A673 (cell line): ENCODE measurements at regions not wholly inside any gene's neighbourhood (a gene's known extent, or its start where the extent isn't known, plus 50 kb on each side); places are given as distances from the start of the nearest gene placed in this dataset.

Experiments
- BruUV-seq: library from RNA; stranded (reverse); fragments of 400-500 nt; replicated peaks from 2 replicates; lab custom pipeline; 2021; lab: Mats Ljungman, UMichigan
- CTCF ChIA-PET: fragments of 300-600 bp; sonication (Branson Sonifier 250); formaldehyde crosslinking; loops from one replicate; lab custom pipeline; 2022; ENCODE audit warnings: antibody characterized with exemption; lab: Charles Lee
- POLR2A ChIA-PET: fragments of 300-600 bp; sonication (Branson Sonifier 250); formaldehyde crosslinking; loops from one replicate; lab custom pipeline; 2022; ENCODE audit warnings: antibody characterized with exemption; ENCODE audit not compliant: low non-redundant PET; lab: Charles Lee
- DNase-seq: peaks from one replicate; pipeline ENCODE4 v3.0.0-alpha.2; 2015; ENCODE audit warnings: low spot score
- H3K27ac ChIP-seq: fragments of 200-600 bp; sonication (generic); 2 replicates; pipeline ENCODE4 v1.5.1; 2016; ENCODE audit warnings: mixed run types, low read depth, mild to moderate bottlenecking, mixed read lengths, antibody characterized with exemption, low read length; ENCODE audit not compliant: poor library complexity, severe bottlenecking
- H3K27me3 ChIP-seq: fragments of 200-600 bp; sonication (generic); replicated peaks from 2 replicates; pipeline ENCODE4 v1.6.1; 2017; ENCODE audit warnings: mixed run types, low read depth, mild to moderate bottlenecking, mixed read lengths, antibody characterized with exemption, low read length; ENCODE audit not compliant: insufficient read depth, poor library complexity
- H3K36me3 ChIP-seq: fragments of 200-600 bp; sonication (generic); 2 replicates; pipeline ENCODE4 v1.6.1; 2016; ENCODE audit warnings: mixed run types, mild to moderate bottlenecking, mixed read lengths, antibody characterized with exemption, low read length; ENCODE audit not compliant: insufficient read depth, poor library complexity, severe bottlenecking
- H3K4me1 ChIP-seq: fragments of 200-600 bp; sonication (generic); 2 replicates; pipeline ENCODE4 v1.6.1; 2017; ENCODE audit warnings: mixed run types, mild to moderate bottlenecking, mixed read lengths, antibody characterized with exemption, low read length; ENCODE audit not compliant: insufficient read depth, poor library complexity, severe bottlenecking
- H3K4me3 ChIP-seq: fragments of 200-600 bp; sonication (generic); 2 replicates; pipeline ENCODE4 v1.5.1; 2016; ENCODE audit warnings: low read depth, mixed run types, mild to moderate bottlenecking, mixed read lengths, low read length; ENCODE audit not compliant: poor library complexity, severe bottlenecking
- H3K9me3 ChIP-seq: fragments of 200-600 bp; sonication (generic); 2 replicates; pipeline ENCODE4 v1.6.1; 2016; ENCODE audit warnings: mixed run types, low read depth, mild to moderate bottlenecking, mixed read lengths, antibody characterized with exemption, low read length; ENCODE audit not compliant: poor library complexity, severe bottlenecking
- EZH2 ChIP-seq: fragments of 200-600 bp; sonication (generic); IDR thresholded peaks from 2 replicates; pipeline ENCODE4 v1.6.1; 2017; ENCODE audit warnings: borderline replicate concordance, low read depth, mild to moderate bottlenecking, mixed read lengths, antibody characterized with exemption, low read length; ENCODE audit not compliant: poor library complexity, severe bottlenecking
- intact Hi-C: fragments of 100-400 bp; cut with micrococcal nuclease; formaldehyde crosslinking; loops from one replicate; pipeline ENCODE4 v1.10.0; 2022; ENCODE audit not compliant: unreplicated experiment
- TF ChIP-seq, protein P1 (sequence below): fragments of 300-800, 200-600 bp; sonication (generic); conservative IDR thresholded peaks from 2 replicates; pipeline ENCODE4 v1.5.1; 2017; ENCODE audit warnings: low read depth, mild to moderate bottlenecking, antibody characterized with exemption, low read length, moderate library complexity, mixed read lengths

GRCh38 chr7:79854621-79855020 lies 280.0 kb upstream of the GNAI1 start:
- no peaks in the 10 kb centered on the region for H3K36me3 ChIP-seq
- peaks cover 7% of the 10 kb centered on the region for H3K27me3 ChIP-seq
- TF ChIP-seq EZH2 = no peak
- TF ChIP-seq, protein P1, sequence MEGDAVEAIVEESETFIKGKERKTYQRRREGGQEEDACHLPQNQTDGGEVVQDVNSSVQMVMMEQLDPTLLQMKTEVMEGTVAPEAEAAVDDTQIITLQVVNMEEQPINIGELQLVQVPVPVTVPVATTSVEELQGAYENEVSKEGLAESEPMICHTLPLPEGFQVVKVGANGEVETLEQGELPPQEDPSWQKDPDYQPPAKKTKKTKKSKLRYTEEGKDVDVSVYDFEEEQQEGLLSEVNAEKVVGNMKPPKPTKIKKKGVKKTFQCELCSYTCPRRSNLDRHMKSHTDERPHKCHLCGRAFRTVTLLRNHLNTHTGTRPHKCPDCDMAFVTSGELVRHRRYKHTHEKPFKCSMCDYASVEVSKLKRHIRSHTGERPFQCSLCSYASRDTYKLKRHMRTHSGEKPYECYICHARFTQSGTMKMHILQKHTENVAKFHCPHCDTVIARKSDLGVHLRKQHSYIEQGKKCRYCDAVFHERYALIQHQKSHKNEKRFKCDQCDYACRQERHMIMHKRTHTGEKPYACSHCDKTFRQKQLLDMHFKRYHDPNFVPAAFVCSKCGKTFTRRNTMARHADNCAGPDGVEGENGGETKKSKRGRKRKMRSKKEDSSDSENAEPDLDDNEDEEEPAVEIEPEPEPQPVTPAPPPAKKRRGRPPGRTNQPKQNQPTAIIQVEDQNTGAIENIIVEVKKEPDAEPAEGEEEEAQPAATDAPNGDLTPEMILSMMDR = no peak
- intact Hi-C loops = no loop called here
- DNase-seq = no peak
- ChIA-PET CTCF (no interaction called here), POLR2A (no interaction called here)
- no peak overlapping the region for H3K27ac ChIP-seq
- no peak overlapping the region for H3K4me3 ChIP-seq
- no peaks in the 10 kb centered on the region for H3K4me1 ChIP-seq
- no peaks in the 10 kb centered on the region for H3K9me3 ChIP-seq
- no TSS peak for BruUV-seq

DNA sequence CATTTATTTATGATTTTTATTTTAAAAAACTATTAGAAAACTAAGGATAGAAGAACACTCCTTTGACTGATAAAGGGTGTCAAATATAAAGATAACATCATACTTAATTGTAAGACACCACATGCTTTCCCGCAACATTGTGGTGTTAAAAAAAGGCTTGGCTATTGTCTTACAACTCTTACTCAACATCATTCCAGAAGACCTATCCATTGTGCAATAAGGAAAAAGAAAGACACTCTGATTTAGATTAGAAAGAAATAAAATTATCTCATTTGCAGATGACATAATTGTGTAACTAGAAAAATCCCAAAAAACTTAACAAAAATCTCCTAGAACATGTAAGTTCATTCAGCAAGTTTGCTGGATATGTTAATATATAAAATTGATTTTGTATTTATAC lies 296.7 kb upstream of the GNAI1 start:
- BruUV-seq = no TSS peak
- Histone ChIP-seq H3K4me3 (no peak overlapping the region), H3K36me3 (no peaks in the 10 kb centered on the region), H3K27me3 (peaks cover 28% of the 10 kb centered on the region), H3K4me1 (no peaks in the 10 kb centered on the region), H3K9me3 (no peaks in the 10 kb centered on the region), H3K27ac (no peak overlapping the region)
- no peak for TF ChIP-seq EZH2
- TF ChIP-seq, protein P1 = no peak
- DNase-seq = no peak
- POLR2A ChIA-PET = no interaction called here
- intact Hi-C loops = no loop called here
- CTCF ChIA-PET = no interaction called here

GRCh38 chr7:79833616-79834015 lies 301.0 kb upstream of the GNAI1 start:
- no peak for TF ChIP-seq EZH2
- TF ChIP-seq, protein P1 = no peak
- peaks cover 30% of the 10 kb centered on the region for H3K27me3 ChIP-seq
- no TSS peak for BruUV-seq
- intact Hi-C loops = no loop called here
- H3K9me3 ChIP-seq = no peaks in the 10 kb centered on the region
- no peaks in the 10 kb centered on the region for H3K4me1 ChIP-seq
- no peak overlapping the region for H3K27ac ChIP-seq
- no peak overlapping the region for H3K4me3 ChIP-seq
- CTCF ChIA-PET = no interaction called here
- no peak for DNase-seq
- no peaks in the 10 kb centered on the region for H3K36me3 ChIP-seq
- POLR2A ChIA-PET = no interaction called here
